PC-3 (cell line): ENCODE measurements at regions not wholly inside any gene's neighbourhood (a gene's known extent, or its start where the extent isn't known, plus 50 kb on each side); places are given as distances from the start of the nearest gene placed in this dataset.

Experiments
- ATAC-seq: fragments of 200-7000 bp; cut with Tn5 transposase; 2 replicates; pipeline ENCODE4 v1.9.1; 2020; ENCODE audit warnings: mild to moderate bottlenecking, moderate library complexity
- BruUV-seq: library from RNA; stranded (reverse); fragments of 400-500 nt; replicated peaks from 2 replicates; lab custom pipeline; 2021; lab: Mats Ljungman, UMichigan
- CTCF ChIA-PET: fragments of 300-600 bp; sonication (Branson Sonifier 250); formaldehyde crosslinking; loops from one replicate; lab custom pipeline; 2022; ENCODE audit warnings: antibody characterized with exemption; lab: Charles Lee
- POLR2A ChIA-PET: fragments of 300-600 bp; sonication (Branson Sonifier 250); formaldehyde crosslinking; loops from one replicate; lab custom pipeline; 2022; ENCODE audit warnings: antibody characterized with exemption; ENCODE audit not compliant: unreplicated experiment; lab: Charles Lee
- DNase-seq: peaks from one replicate; pipeline ENCODE4 v3.0.0-alpha.2; 2015
- H2AFZ ChIP-seq: fragments of 300-600 bp; sonication (generic); 2 replicates; pipeline ENCODE4 v1.6.0; 2016; ENCODE audit warnings: antibody characterized with exemption, low read length
- H3F3A ChIP-seq: fragments of 300-600 bp; sonication (generic); one replicate; pipeline ENCODE4 v1.6.0; 2017; ENCODE audit warnings: antibody characterized with exemption, low read length, control low read depth, mild to moderate bottlenecking; ENCODE audit not compliant: unreplicated experiment
- H3K27ac ChIP-seq: fragments of 300-600 bp; sonication (generic); 2 replicates; pipeline ENCODE4 v1.5.1; 2016; ENCODE audit warnings: mild to moderate bottlenecking, low read length
- H3K27me3 ChIP-seq: fragments of 300-600 bp; sonication (generic); 2 replicates; pipeline ENCODE4 v1.6.1; 2016; ENCODE audit warnings: low read length, mixed read lengths
- H3K36me3 ChIP-seq: fragments of 300-600 bp; sonication (generic); 2 replicates; pipeline ENCODE4 v1.6.1; 2016; ENCODE audit warnings: low read depth, mixed run types, low read length, mixed read lengths
- H3K4me1 ChIP-seq: fragments of 300-600 bp; sonication (generic); 2 replicates; pipeline ENCODE4 v1.5.1; 2016; ENCODE audit warnings: low read length; ENCODE audit not compliant: insufficient read depth
- H3K4me2 ChIP-seq: fragments of 300-600 bp; sonication (generic); 2 replicates; pipeline ENCODE4 v1.6.0; 2016; ENCODE audit warnings: low read length
- H3K4me3 ChIP-seq: fragments of 300-600 bp; sonication (generic); 2 replicates; pipeline ENCODE4 v1.5.1; 2016; ENCODE audit warnings: mild to moderate bottlenecking, low read length, mixed read lengths
- H3K79me2 ChIP-seq: fragments of 300-600 bp; sonication (generic); 2 replicates; pipeline ENCODE4 v1.6.1; 2017; ENCODE audit warnings: low read length, mixed read lengths
- H3K9ac ChIP-seq: fragments of 300-600 bp; sonication (generic); 2 replicates; pipeline ENCODE4 v1.6.0; 2016; ENCODE audit warnings: mild to moderate bottlenecking, low read length
- H3K9me2 ChIP-seq: fragments of 300-600 bp; sonication (generic); replicated peaks from 2 replicates; pipeline ENCODE4 v1.6.1; 2016; ENCODE audit warnings: mixed run types, low read length, mixed read lengths
- H3K9me3 ChIP-seq: fragments of 300-600 bp; sonication (generic); 2 replicates; pipeline ENCODE4 v1.6.1; 2016; ENCODE audit warnings: low read length, mixed read lengths
- H4K20me1 ChIP-seq: fragments of 300-600 bp; sonication (generic); 2 replicates; pipeline ENCODE4 v1.6.1; 2016; ENCODE audit warnings: low read length, mixed read lengths
- EZH2 ChIP-seq: fragments of 300-600 bp; sonication (generic); IDR thresholded peaks from one replicate; pipeline ENCODE4 v1.6.1; 2017; ENCODE audit warnings: antibody characterized with exemption, mild to moderate bottlenecking, low read length; ENCODE audit not compliant: unreplicated experiment
- EZH2phosphoT487 ChIP-seq: fragments of 300-600 bp; sonication (generic); IDR thresholded peaks from 2 replicates; pipeline ENCODE4 v1.6.1; 2018; ENCODE audit warnings: mild to moderate bottlenecking, antibody characterized with exemption, low read length, borderline replicate concordance
- intact Hi-C: fragments of 100-400 bp; cut with micrococcal nuclease; formaldehyde crosslinking; loops from 2 replicates; pipeline ENCODE4 v1.9.0; 2023
- TF ChIP-seq, protein P1 (sequence below): fragments of 300-600 bp; sonication (generic); conservative IDR thresholded peaks from 2 replicates; pipeline ENCODE4 v1.5.1; 2017; ENCODE audit warnings: antibody characterized with exemption, low read depth, mild to moderate bottlenecking, low read length

DNA sequence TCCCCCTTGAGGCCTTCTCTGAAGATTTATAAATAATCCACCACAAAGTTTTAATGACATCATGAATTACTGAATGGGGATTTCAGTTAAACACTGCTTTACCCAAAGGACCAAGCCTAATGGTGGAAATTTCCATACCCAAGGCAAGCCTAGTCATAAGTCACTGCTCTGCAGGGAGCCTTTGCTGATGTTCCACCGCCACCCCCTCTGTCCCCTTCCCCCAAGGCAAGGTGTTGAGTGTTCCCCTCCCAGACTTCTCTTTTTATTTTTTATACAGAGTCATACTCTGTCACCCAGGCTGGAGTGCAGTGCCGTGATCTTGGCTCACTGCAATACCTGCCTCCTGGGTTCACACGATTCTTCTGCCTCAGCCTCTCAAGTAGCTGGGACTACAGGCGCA, 76.4 kb upstream of the FUNDC1 start:
- no peak overlapping the region for H3K4me3 ChIP-seq
- H3K79me2 ChIP-seq = no peaks in the 10 kb centered on the region
- no peaks in the 10 kb centered on the region for H3F3A ChIP-seq
- H3K27ac ChIP-seq = no peak overlapping the region
- H3K9ac ChIP-seq = no peak overlapping the region
- H3K9me3 ChIP-seq = no peaks in the 10 kb centered on the region
- TF ChIP-seq EZH2phosphoT487 = no peak
- TF ChIP-seq, protein P1, sequence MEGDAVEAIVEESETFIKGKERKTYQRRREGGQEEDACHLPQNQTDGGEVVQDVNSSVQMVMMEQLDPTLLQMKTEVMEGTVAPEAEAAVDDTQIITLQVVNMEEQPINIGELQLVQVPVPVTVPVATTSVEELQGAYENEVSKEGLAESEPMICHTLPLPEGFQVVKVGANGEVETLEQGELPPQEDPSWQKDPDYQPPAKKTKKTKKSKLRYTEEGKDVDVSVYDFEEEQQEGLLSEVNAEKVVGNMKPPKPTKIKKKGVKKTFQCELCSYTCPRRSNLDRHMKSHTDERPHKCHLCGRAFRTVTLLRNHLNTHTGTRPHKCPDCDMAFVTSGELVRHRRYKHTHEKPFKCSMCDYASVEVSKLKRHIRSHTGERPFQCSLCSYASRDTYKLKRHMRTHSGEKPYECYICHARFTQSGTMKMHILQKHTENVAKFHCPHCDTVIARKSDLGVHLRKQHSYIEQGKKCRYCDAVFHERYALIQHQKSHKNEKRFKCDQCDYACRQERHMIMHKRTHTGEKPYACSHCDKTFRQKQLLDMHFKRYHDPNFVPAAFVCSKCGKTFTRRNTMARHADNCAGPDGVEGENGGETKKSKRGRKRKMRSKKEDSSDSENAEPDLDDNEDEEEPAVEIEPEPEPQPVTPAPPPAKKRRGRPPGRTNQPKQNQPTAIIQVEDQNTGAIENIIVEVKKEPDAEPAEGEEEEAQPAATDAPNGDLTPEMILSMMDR = no peak
- TF ChIP-seq EZH2 = no peak
- DNase-seq = no peak
- ATAC-seq = no peak
- ChIA-PET POLR2A (no interaction called here), CTCF (no interaction called here)
- H3K4me2 ChIP-seq = no peak overlapping the region
- no peaks in the 10 kb centered on the region for H3K4me1 ChIP-seq
- no peaks in the 10 kb centered on the region for H3K27me3 ChIP-seq
- no peak overlapping the region for H2AFZ ChIP-seq
- H4K20me1 ChIP-seq = no peaks in the 10 kb centered on the region
- H3K9me2 ChIP-seq = no peaks in the 10 kb centered on the region
- BruUV-seq = no TSS peak
- no peaks in the 10 kb centered on the region for H3K36me3 ChIP-seq
- intact Hi-C loops = no loop called here

DNA sequence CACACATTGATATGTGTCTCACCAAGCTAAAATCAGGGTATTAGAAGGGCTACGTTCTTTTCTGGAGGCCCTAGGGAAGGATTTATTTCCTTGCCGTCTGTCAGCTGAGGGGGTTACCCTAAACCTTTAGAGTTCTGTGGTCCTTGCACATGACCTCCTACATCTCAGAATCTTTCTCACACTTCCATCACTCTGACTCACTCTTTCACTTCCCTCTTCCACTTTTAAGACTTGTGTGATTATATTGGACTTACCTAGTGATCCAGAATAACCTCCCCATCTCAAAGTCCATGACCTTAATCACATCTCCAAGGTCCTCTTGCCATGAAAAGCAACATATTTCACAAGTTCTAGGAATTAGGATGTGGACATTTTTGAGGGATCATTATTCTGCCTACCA, 53.6 kb upstream of the FUNDC1 start:
- no peak for ATAC-seq

More for the DNA sequence above, 53.6 kb upstream of the FUNDC1 start:
- TF ChIP-seq EZH2phosphoT487 = no peak
- TF ChIP-seq, protein P1 = no peak
- no peak for TF ChIP-seq EZH2
- Histone ChIP-seq H3K4me1 (no peaks in the 10 kb centered on the region), H3K4me3 (no peak overlapping the region), H3K9ac (no peak overlapping the region), H3K4me2 (no peak overlapping the region), H3K36me3 (no peaks in the 10 kb centered on the region), H3K27me3 (no peaks in the 10 kb centered on the region), H4K20me1 (no peaks in the 10 kb centered on the region), H2AFZ (no peak overlapping the region), H3K9me2 (no peaks in the 10 kb centered on the region), H3K79me2 (no peaks in the 10 kb centered on the region), H3F3A (no peaks in the 10 kb centered on the region), H3K9me3 (no peaks in the 10 kb centered on the region), H3K27ac (no peak overlapping the region)
- DNase-seq = no peak
- intact Hi-C loops = no loop called here
- no TSS peak for BruUV-seq
- ChIA-PET POLR2A (no interaction called here), CTCF (no interaction called here)
